Astrocyte (in vitro differentiated cells and primary cell): ENCODE measurements at regions not wholly inside any gene's neighbourhood (a gene's known extent, or its start where the extent isn't known, plus 50 kb on each side); places are given as distances from the start of the nearest gene placed in this dataset.

ENCODE experiments used
- DNase-seq: peaks from one replicate; pipeline ENCODE4 v3.0.0-alpha.2; 2010; ENCODE audit warnings: low read depth
- FAIRE-seq: peaks from 2 replicates; lab custom pipeline; 2011; peaks lifted over from hg19 to GRCh38; lab: Jason Lieb, UNC
- H2AFZ ChIP-seq: 2 replicates; pipeline ENCODE4 v1.6.0; 2012; ENCODE audit warnings: low read depth, low read length, inconsistent platforms
- H3K27ac ChIP-seq: 2 replicates; pipeline ENCODE4 v1.5.1; 2011; ENCODE audit warnings: low read depth, low read length, inconsistent platforms
- H3K27me3 ChIP-seq: 2 replicates; pipeline ENCODE4 v1.6.0; 2011; ENCODE audit warnings: low read length, inconsistent platforms; ENCODE audit not compliant: insufficient read depth
- H3K36me3 ChIP-seq: 2 replicates; pipeline ENCODE4 v1.5.1; 2011; ENCODE audit warnings: low read length, inconsistent platforms; ENCODE audit not compliant: insufficient read depth
- H3K4me1 ChIP-seq: 2 replicates; pipeline ENCODE4 v1.5.1; 2011; ENCODE audit warnings: low read length, inconsistent platforms; ENCODE audit not compliant: insufficient read depth
- H3K4me2 ChIP-seq: 2 replicates; pipeline ENCODE4 v1.6.0; 2012; ENCODE audit warnings: low read length, inconsistent platforms
- H3K4me3 ChIP-seq: 2 replicates; pipeline ENCODE4 v1.5.1; 2011; ENCODE audit warnings: low read depth, mild to moderate bottlenecking, low read length, inconsistent platforms; ENCODE audit not compliant: insufficient read depth
- H3K79me2 ChIP-seq: 2 replicates; pipeline ENCODE4 v1.6.0; 2012; ENCODE audit warnings: mild to moderate bottlenecking, low read length, inconsistent platforms; ENCODE audit not compliant: insufficient read depth
- H3K9ac ChIP-seq: 2 replicates; pipeline ENCODE4 v1.6.0; 2012; ENCODE audit warnings: mild to moderate bottlenecking, low read length, inconsistent platforms
- H3K9me3 ChIP-seq: 2 replicates; pipeline ENCODE4 v1.5.1; 2012; ENCODE audit warnings: low read depth, mild to moderate bottlenecking, low read length, inconsistent platforms; ENCODE audit not compliant: insufficient read depth
- H4K20me1 ChIP-seq: 2 replicates; pipeline ENCODE4 v1.6.0; 2012; ENCODE audit warnings: low read length, inconsistent platforms; ENCODE audit not compliant: insufficient read depth
- H3K27ac Mint-ChIP-seq: one replicate; pipeline ENCODE4 v1.8.0; 2021; ENCODE audit warnings: mild to moderate bottlenecking, mixed read lengths; ENCODE audit not compliant: unreplicated experiment
- H3K27me3 Mint-ChIP-seq: one replicate; pipeline ENCODE4 v1.8.0; 2021; ENCODE audit warnings: low read depth, mixed read lengths; ENCODE audit not compliant: unreplicated experiment
- H3K36me3 Mint-ChIP-seq: one replicate; pipeline ENCODE4 v1.8.0; 2021; ENCODE audit warnings: low read depth, mixed read lengths; ENCODE audit not compliant: unreplicated experiment
- H3K4me1 Mint-ChIP-seq: one replicate; pipeline ENCODE4 v1.8.0; 2021; ENCODE audit warnings: low read depth, mixed read lengths; ENCODE audit not compliant: unreplicated experiment
- H3K4me3 Mint-ChIP-seq: one replicate; pipeline ENCODE4 v1.8.0; 2021; ENCODE audit warnings: mild to moderate bottlenecking, moderate library complexity, mixed read lengths; ENCODE audit not compliant: unreplicated experiment
- H3K9me3 Mint-ChIP-seq: one replicate; pipeline ENCODE4 v1.8.0; 2021; ENCODE audit warnings: mild to moderate bottlenecking, mixed read lengths; ENCODE audit not compliant: unreplicated experiment
- CTCF ChIP-seq: IDR thresholded peaks from 2 replicates; pipeline ENCODE4 v1.5.1; 2011; ENCODE audit warnings: low read depth, mild to moderate bottlenecking, inconsistent platforms, low read length, moderate library complexity; ENCODE audit not compliant: insufficient read depth
- EZH2 ChIP-seq: IDR thresholded peaks from 2 replicates; pipeline ENCODE4 v1.6.1; 2012; ENCODE audit warnings: mild to moderate bottlenecking, low read length, inconsistent platforms; ENCODE audit not compliant: insufficient read depth

DNA sequence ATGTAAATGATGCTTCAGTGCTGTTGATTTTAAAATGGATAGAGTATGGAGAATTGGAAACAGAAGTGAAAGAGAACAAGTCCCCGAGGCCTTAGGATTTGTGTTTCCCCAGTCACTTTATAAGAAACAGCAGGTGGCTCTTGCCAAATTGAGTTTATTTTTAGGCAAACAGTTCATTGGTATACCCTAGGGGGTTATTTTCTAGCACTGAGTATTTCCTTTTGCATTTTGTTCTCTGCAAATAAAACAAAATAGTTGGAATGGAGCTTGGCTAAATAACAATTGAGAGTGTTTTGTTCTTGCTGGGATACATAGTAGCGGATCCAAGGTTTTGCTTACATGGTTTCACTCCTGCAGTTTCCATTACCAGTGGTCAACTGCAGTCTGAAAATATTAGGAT lies 591.1 kb upstream of the C16orf82 start:
- no peak for FAIRE-seq
- Mint-ChIP-seq H3K27me3 (no peaks in the 10 kb centered on the region), H3K36me3 (no peaks in the 10 kb centered on the region)

GRCh38 chr16:26491101-26491670 lies 575.5 kb upstream of the C16orf82 start:
- H3K27me3 ChIP-seq, result no peaks in the 10 kb centered on the region
- H3K9me3 Mint-ChIP-seq, result peaks cover 4% of the 10 kb centered on the region
- no peak overlapping the region for H3K27ac ChIP-seq
- H4K20me1 ChIP-seq, result no peaks in the 10 kb centered on the region
- no peak overlapping the region for H3K4me3 Mint-ChIP-seq
- TF ChIP-seq CTCF (no peak), EZH2 (no peak)
- no peak overlapping the region for H3K9ac ChIP-seq
- H2AFZ ChIP-seq, result no peak overlapping the region
- no peak overlapping the region for H3K4me3 ChIP-seq
- H3K36me3 Mint-ChIP-seq, result no peaks in the 10 kb centered on the region
- H3K36me3 ChIP-seq, result no peaks in the 10 kb centered on the region
- no peak overlapping the region for H3K4me2 ChIP-seq
- no peaks in the 10 kb centered on the region for H3K4me1 ChIP-seq
- H3K9me3 ChIP-seq, result no peaks in the 10 kb centered on the region
- no peaks in the 10 kb centered on the region for H3K4me1 Mint-ChIP-seq
- FAIRE-seq (no peak), DNase-seq (no peak)
- no peak overlapping the region for H3K27ac Mint-ChIP-seq
- H3K27me3 Mint-ChIP-seq, result no peaks in the 10 kb centered on the region
- no peaks in the 10 kb centered on the region for H3K79me2 ChIP-seq

More for the DNA sequence above, 591.1 kb upstream of the C16orf82 start:
- no peaks in the 10 kb centered on the region for H4K20me1 ChIP-seq
- H3K9me3 ChIP-seq, result peaks cover 4% of the 10 kb centered on the region
- Mint-ChIP-seq H3K4me3 (no peak overlapping the region), H3K27ac (no peak overlapping the region), H3K4me1 (no peaks in the 10 kb centered on the region), H3K9me3 (peaks cover 2% of the 10 kb centered on the region)
- H3K4me2 ChIP-seq, result no peak overlapping the region
- no peak for TF ChIP-seq EZH2
- no peak for TF ChIP-seq CTCF
- H3K27ac ChIP-seq, result no peak overlapping the region
- no peak overlapping the region for H2AFZ ChIP-seq
- H3K4me3 ChIP-seq, result no peak overlapping the region
- DNase-seq, result no peak
- H3K9ac ChIP-seq, result no peak overlapping the region
- H3K36me3 ChIP-seq, result no peaks in the 10 kb centered on the region
- no peaks in the 10 kb centered on the region for H3K4me1 ChIP-seq
- no peaks in the 10 kb centered on the region for H3K27me3 ChIP-seq
- no peaks in the 10 kb centered on the region for H3K79me2 ChIP-seq

DNA sequence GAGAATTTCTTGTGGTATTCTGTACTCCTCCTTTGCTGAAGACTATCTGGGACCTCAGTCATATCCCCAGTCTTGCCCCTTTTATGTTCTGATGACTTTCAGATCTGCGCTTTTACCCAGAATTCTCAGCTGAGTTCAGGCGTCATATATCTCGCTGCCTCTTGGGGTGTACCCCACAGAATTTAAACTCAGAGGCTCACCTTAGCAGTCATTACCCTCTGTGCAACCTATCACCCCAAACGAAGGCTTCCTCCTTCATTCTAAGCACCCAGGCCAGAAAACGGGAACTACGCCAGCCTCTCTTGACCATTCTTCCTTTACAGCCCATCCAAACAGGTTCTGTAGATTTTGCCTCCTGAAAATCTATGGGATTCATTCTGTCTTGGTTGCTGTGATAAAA lies 574.8 kb upstream of the C16orf82 start:
- H3K79me2 ChIP-seq, result no peaks in the 10 kb centered on the region
- no peaks in the 10 kb centered on the region for H3K36me3 Mint-ChIP-seq
- H3K9me3 Mint-ChIP-seq, result peaks cover 4% of the 10 kb centered on the region
- FAIRE-seq (no peak), DNase-seq (no peak)
- no peaks in the 10 kb centered on the region for H3K27me3 ChIP-seq
- no peak overlapping the region for H3K4me3 Mint-ChIP-seq
- H3K27ac ChIP-seq, result no peak overlapping the region
- no peak for TF ChIP-seq EZH2
- TF ChIP-seq CTCF, result no peak
- no peak overlapping the region for H2AFZ ChIP-seq
- H3K9me3 ChIP-seq, result no peaks in the 10 kb centered on the region
- no peaks in the 10 kb centered on the region for H3K27me3 Mint-ChIP-seq
- H4K20me1 ChIP-seq, result no peaks in the 10 kb centered on the region
- no peaks in the 10 kb centered on the region for H3K36me3 ChIP-seq
- H3K27ac Mint-ChIP-seq, result no peak overlapping the region
- H3K4me3 ChIP-seq, result no peak overlapping the region
- no peak overlapping the region for H3K9ac ChIP-seq
- no peaks in the 10 kb centered on the region for H3K4me1 Mint-ChIP-seq
- no peaks in the 10 kb centered on the region for H3K4me1 ChIP-seq
- H3K4me2 ChIP-seq, result no peak overlapping the region
